ENCODE measurements at regions not wholly inside any gene's neighbourhood (a gene's known extent, or its start where the extent isn't known, plus 50 kb on each side); places are given as distances from the start of the nearest gene placed in this dataset.

DNA sequence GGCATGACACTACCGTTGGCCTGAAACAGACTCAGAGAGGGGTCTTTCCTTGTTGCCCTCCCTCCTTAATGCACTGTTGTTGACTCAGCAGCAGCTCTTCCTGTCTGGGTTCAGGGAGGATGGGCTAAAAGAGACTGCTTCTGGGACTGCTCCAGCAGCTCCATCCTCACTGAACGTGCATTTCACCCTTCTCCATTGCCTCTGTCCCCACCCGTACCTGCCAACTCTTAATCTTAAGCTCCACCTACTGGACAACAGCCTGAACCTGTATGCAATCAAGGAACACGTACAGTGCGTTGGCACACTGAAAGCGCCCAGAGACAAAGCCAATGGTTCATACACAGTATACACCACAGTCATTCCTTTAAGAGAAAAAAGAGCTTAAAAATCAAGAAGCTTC, 230.8 kb upstream of the RAB6C start:
- TF ChIP-seq, protein P1, sequence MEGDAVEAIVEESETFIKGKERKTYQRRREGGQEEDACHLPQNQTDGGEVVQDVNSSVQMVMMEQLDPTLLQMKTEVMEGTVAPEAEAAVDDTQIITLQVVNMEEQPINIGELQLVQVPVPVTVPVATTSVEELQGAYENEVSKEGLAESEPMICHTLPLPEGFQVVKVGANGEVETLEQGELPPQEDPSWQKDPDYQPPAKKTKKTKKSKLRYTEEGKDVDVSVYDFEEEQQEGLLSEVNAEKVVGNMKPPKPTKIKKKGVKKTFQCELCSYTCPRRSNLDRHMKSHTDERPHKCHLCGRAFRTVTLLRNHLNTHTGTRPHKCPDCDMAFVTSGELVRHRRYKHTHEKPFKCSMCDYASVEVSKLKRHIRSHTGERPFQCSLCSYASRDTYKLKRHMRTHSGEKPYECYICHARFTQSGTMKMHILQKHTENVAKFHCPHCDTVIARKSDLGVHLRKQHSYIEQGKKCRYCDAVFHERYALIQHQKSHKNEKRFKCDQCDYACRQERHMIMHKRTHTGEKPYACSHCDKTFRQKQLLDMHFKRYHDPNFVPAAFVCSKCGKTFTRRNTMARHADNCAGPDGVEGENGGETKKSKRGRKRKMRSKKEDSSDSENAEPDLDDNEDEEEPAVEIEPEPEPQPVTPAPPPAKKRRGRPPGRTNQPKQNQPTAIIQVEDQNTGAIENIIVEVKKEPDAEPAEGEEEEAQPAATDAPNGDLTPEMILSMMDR (IDR thresholded peaks at IDR 0.05), result peak in 5 of 7 experiments; percentile 18 to 66 (median 45)
- no peak for TF ChIP-seq POLR2A (IDR thresholded peaks at IDR 0.05)
